HG03280 (cell line): ENCODE measurements at regions not wholly inside any gene's neighbourhood (a gene's known extent, or its start where the extent isn't known, plus 50 kb on each side); places are given as distances from the start of the nearest gene placed in this dataset.
"Not testable (repeated sequence)": the region's sequence is repeated elsewhere in the genome, so short reads cannot be mapped to it uniquely, and the experiment has no call there.

Experiments
- ATAC-seq: cut with Tn5 transposase; IDR thresholded peaks from one replicate; pipeline ENCODE4 v1.9.1; 2021; ENCODE audit warnings: mild to moderate bottlenecking, moderate library complexity; ENCODE audit not compliant: unreplicated experiment

DNA sequence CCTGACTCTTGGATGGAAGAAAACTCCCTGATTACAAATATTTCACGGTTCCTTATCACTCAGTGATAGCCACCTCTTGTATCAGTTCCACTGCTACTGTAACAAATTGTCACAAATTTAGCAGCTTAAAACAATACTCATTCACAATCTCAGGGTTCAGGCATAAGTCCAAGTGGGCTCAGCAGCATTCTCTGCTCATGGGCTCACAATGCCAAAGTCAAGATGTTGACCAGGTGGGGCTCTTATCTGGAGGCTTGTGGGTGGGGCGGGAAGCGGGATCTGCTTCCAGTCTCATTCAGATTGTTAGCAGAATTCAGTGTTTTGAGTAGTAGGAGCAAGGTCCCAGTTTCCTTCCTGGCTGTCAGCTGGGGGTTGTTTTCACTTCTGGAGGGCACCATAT, 137.3 kb upstream of the FAM78B start:
- ATAC-seq: no peak

DNA sequence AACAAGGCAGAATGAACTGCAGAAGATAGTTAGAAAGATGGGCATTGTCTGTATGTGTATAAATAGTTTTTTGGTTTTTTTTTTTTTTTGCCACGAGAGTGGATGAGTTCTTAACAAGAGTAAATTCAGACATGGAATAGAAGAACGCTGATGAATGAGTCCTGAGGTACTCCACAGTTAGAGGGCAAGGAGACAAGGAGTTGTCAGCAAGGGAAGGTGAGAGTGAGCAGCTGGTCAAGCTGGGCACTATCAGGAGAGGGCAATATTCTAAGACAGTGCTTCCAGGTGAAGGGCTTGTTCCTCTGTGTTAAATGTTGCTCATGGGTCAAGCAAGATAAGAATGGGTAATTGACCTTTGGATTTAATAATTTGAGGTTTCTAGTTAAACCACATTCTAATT, 138.6 kb upstream of the FAM78B start:
- no peak for ATAC-seq

DNA sequence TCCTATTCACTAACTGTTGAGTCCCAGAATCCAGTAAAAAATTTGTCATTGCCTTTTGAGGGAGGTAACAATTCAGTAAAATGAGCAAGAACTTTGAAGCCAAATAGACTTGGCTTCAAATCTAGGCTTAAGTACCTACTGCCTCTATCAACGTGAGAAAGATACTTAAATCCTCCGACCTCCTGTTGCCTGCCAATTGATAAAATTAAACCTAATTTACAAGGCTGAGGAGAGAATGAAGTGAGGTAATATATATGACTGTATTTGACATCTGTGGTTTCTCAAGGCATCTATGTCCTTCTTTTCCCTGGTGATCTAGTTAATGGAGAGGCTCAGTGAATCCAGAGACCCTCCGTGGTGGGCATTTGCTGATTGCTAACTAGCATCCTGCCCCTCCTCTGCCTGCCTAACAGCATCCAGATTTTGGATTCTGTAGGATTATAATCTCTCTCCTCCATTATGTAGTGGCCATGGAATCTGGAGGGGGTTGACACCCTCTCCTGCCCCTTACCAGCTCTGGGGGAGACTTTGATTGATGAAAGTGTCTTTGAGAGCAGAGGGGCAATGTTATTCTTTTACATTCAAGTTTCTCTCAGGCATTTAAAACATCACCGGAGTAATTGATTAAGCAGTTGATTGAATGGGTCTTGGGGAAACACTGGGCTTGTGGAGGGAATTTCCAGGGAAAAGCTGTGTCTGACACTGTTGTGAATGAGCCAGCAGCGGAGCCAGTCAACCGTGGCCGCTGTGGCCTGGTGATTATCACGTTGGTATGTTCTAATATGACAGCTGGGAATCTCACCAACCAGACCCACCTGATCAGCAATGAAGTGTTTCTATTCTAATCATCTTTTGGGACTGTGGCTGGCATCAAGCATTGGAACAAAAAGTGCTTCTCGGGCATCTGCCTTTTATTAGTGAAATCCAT, 140.7 kb upstream of the FAM78B start:
- no peak for ATAC-seq

DNA sequence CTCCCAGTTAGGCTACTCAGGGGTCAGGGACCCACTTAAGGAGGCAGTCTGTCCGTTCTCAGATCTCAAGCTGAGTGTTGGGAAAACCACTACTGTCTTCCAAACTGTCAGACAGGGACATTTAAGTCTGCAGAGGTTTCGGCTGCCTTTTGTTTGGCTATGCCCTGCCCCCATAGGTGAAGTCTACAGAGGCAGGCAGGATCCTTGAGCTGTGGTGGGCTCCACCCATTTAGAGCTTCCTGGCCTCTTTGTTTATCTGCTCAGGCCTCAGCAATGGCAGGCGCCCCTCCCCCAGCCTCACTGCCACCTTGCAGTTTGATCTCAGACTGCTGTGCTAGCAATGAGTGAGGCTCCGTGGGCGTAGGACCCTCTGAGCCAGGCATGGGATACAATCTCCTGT, 149.5 kb upstream of the FAM78B start:
- ATAC-seq: not testable (repeated sequence)

DNA sequence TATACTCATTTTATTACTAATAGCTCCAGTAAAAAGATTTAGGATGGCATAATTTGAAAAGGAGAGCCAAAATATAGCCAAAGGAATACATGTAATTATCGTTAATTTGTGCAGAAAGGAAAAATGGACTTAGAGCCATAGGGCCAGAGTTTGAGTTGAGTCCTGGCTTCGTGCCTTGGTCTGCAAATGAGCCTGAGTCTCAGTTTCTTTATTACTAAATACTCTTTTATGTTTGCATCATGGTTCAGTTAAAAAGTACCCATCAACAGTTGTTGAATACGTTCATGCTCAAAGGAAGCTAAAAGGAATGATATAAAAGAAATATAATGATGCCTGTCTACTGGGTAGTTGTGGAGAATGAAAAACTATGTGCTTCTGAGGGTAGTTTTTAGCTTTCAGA, 155.7 kb upstream of the FAM78B start:
- ATAC-seq: no peak

DNA sequence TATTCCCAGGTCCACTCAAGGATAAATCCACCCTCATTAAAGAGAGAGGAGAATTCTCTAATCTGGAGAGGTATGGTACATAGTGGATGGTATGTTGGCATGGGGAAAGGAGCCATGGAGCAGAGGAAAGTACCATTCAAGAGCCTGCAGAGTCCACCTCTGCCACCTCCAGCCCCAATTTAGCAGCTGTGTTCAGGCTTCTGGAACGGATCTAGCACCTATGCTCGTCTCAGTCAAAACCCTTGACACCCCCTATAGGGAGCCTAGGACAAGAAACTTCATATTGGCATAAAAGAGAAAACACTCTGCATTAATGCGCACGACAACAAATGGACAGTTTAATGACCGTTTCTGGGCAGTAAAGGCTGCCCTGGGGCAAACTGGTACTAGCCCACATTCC, 161.1 kb upstream of the FAM78B start:
- no peak for ATAC-seq

DNA sequence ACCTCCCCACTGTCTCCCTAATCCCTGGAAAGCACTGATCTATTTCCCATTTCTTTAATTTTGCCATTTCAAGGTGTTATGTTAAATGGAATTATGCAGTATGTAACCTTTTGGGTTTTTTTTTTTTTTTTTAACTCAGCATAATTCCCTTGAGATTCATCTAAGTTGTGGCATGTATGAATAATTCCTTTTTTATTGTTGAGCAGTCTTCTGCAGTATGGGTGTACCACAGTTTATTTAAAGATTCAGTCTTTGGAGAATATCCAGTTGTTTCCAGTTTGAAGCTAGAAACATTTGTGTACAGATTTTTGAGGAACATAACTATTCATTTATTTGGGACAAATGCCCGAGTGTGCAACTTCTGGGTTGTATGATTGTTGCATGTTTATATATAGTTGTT, 162.2 kb upstream of the FAM78B start:
- no peak for ATAC-seq

DNA sequence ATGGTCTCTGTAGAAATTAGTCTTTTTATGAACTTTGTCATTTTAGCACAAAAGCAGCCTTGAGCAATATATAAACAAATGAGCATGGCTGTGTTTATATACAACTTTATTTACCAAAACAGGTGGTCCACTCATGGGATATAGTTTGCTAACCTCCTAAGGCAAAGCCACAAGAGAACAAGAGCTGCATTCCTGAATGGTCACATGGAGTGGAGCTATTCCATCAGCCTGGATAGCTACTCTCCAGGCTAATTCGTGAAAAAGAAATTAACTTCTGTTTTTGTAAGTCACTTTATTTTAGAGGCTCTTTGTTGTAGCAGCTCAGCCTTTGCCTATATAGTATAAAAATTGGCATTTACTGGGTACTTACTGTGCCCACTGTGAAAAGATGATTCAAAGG, 163.3 kb upstream of the FAM78B start:
- ATAC-seq: no peak

GRCh38 chr1:166338105-166338504, 171.3 kb upstream of the FAM78B start:
- no peak for ATAC-seq

DNA sequence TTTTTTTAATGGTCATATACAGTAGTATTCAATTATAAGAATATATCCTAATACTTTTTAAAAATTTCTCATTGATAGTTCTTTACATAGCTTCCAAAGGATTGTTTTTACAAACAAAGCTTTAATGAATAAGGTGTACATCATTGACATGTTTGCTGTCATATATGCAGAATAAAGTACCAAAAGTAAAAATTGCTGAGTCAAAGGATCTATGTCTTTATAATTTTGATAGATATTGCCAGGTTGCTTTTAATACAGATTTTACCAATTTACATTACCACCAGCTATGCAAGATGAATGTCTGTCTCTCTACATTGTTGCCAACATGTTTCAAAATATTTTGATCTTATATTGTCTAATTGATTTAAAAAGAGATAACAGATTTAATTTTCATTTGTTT, 173.9 kb upstream of the FAM78B start:
- no peak for ATAC-seq

DNA sequence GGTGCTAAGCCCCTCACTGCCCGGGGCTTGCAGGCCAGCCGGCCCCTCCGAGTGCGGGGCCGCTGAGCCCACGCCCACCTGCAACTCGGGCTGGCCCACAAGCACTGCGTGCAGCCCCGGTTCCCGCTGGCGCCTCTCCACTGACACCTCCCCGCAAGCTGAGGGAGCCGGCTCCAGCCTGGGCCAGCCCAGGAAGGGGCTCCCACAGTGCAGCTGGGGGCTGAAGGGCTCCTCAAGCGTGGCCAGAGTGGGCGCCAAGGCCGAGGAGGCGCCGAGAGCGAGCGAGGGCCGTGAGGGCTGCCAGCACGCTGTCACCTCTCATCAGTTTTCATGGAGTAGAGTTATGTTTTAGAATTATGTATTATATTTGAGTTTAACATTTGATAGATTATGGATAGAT, 176.5 kb upstream of the FAM78B start:
- ATAC-seq: no peak

- ATAC-seq: no peak
Observed at GRCh38 chr1:166350490-166350889, 183.7 kb upstream of the FAM78B start.

- no peak for ATAC-seq
Observed at GRCh38 chr1:166351676-166352075, 184.9 kb upstream of the FAM78B start.

GRCh38 chr1:166353213-166353612, 186.4 kb upstream of the FAM78B start:
- no peak for ATAC-seq

- ATAC-seq: no peak
Observed at GRCh38 chr1:166354406-166354805, 187.6 kb upstream of the FAM78B start.

DNA sequence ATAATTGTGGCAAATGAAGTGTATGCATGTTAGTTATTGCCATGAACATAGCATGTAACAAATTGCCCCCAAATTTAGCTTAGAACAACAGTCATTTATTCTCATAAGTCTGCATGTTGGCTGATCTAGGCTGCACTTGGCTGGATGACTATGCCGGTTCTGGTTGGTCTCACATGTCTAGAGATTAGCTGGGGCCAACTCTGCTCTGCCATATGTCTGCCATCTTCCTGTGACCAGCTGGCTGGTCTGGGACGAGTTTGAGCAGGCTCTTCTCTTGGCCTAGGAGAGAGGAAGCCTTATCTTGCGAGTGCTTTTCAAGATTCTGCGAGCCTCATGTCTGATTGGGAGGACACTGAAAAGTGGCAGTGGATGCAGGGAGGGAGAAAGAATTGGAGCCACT, 198.3 kb upstream of the FAM78B start:
- no peak for ATAC-seq

- no peak for ATAC-seq
Observed at GRCh38 chr1:166368030-166368429, 201.2 kb upstream of the FAM78B start.

DNA sequence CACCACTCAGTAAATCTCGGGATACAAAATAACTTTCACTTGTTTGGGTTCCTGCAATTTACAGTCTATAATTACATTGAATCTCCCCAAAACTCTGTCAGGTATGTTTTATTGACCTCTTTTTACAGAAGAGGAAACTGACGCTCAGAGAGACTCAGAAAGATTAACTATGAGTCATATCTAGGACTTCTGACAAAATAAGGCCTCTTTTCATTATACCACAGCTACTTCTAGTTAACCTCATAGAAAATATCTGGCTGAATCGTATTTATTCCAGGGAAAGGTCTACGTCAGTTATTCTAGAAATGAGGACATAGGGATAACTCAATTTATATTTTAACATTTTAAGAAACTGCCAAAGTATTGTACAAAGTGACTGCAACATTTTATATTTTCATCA, 211.1 kb upstream of the FAM78B start:
- ATAC-seq: no peak

DNA sequence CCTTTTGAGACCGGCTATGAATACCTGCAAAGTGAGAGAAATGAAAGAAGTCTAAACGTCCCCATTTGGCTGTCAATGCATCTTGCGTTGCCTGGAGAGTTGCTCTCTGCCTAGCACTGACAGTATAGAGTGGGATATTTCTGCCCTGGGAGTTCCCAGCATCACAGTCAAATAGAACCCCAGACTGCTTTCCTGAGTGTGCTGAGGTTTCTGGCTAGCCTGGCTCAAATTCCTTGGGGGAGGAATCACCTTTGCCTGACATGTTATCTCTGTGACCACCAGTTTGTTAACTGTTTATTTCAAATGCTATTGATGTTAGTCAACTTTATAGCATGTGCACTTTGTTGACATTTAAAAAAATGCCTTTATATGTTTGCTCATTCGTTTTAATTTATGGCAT, 212.0 kb upstream of the FAM78B start:
- no peak for ATAC-seq

DNA sequence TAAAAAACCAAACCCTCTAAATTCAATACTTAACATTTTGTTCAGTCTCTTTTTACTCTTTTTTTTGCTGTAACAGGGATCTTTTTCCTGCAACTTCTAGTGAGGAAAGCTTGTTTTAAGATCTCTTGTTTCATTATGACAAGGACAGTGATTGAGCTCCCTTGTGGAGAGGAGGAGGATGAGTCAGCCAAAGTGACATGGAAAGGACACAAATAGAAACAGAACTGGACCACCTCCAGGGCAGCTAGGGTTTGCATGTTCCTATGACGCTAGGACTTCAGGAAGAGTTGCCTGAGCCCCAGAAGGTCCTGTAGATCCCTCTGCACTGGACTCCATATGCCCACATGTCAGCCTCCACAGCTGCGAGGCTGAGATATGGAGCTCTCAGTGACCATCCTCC, 212.6 kb upstream of the FAM78B start:
- no peak for ATAC-seq

- no peak for ATAC-seq
Observed at GRCh38 chr1:166383137-166383536, 216.3 kb upstream of the FAM78B start.

- no peak for ATAC-seq
Observed at GRCh38 chr1:166383635-166384346, 217.0 kb upstream of the FAM78B start.
